ENCODE measurements at regions not wholly inside any gene's neighbourhood (a gene's known extent, or its start where the extent isn't known, plus 50 kb on each side); places are given as distances from the start of the nearest gene placed in this dataset.

DNA sequence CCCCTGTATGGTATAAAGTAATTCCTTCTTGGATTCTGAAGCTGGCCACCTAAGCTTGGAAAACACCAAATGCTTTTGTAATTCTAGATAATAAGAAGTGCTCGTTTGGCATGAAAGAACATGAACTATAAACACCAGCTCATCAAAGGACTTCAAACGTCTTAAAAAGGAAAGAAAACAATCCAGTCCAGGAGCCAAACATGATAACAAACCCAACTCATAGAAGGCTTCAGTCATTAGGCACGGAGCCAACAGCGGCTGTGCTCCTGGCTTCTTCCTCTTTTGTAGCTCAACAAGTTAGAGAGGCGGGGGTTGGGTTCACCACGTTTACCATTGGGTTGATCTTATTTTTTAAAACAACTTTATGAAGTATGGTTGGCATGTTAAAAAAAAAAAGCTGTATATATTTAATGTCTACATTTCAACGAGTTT lies 56.4 kb upstream of the ECHDC3 start:
- TF ChIP-seq, protein P1, sequence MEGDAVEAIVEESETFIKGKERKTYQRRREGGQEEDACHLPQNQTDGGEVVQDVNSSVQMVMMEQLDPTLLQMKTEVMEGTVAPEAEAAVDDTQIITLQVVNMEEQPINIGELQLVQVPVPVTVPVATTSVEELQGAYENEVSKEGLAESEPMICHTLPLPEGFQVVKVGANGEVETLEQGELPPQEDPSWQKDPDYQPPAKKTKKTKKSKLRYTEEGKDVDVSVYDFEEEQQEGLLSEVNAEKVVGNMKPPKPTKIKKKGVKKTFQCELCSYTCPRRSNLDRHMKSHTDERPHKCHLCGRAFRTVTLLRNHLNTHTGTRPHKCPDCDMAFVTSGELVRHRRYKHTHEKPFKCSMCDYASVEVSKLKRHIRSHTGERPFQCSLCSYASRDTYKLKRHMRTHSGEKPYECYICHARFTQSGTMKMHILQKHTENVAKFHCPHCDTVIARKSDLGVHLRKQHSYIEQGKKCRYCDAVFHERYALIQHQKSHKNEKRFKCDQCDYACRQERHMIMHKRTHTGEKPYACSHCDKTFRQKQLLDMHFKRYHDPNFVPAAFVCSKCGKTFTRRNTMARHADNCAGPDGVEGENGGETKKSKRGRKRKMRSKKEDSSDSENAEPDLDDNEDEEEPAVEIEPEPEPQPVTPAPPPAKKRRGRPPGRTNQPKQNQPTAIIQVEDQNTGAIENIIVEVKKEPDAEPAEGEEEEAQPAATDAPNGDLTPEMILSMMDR (conservative IDR thresholded peaks at IDR 0.05 in 1 of 2, IDR thresholded peaks at IDR 0.05 in 1 of 2; ENCODE audit: extremely low read depth in 1 of 2, insufficient read depth in 1 of 2, low read depth in 1 of 2, low read length in 2 of 2), result no peak
- TF ChIP-seq EZH2 (IDR thresholded peaks at IDR 0.05; ENCODE audit: borderline replicate concordance, low read length), result no peak

All from mammary epithelial cell (primary cell).